ENCODE measurements at regions not wholly inside any gene's neighbourhood (a gene's known extent, or its start where the extent isn't known, plus 50 kb on each side); places are given as distances from the start of the nearest gene placed in this dataset.

GRCh38 chr15:92294759-92295158 lies 98.9 kb upstream of the ST8SIA2 start:
- FAIRE-seq (no peak), DNase-seq (ENCODE audit: insufficient read length, low spot score) (no peak)

- FAIRE-seq (no peak), DNase-seq (ENCODE audit: insufficient read length, low spot score) (no peak)
These were observed 89.3 kb upstream of the ST8SIA2 start for GRCh38 chr15:92304223-92304975.

- DNase-seq (ENCODE audit: insufficient read length, low spot score) (no peak), FAIRE-seq (no peak)
These were observed 88.3 kb upstream of the ST8SIA2 start for GRCh38 chr15:92305343-92305742.

- no peak for DNase-seq (ENCODE audit: insufficient read length, low spot score)
- no peak for FAIRE-seq
These were observed 87.0 kb upstream of the ST8SIA2 start for GRCh38 chr15:92306663-92307062.

- DNase-seq (ENCODE audit: insufficient read length, low spot score), result no peak
- no peak for FAIRE-seq
These were observed 78.5 kb upstream of the ST8SIA2 start for GRCh38 chr15:92315144-92315543.

- FAIRE-seq (no peak), DNase-seq (ENCODE audit: insufficient read length, low spot score) (no peak)
These were observed 78.0 kb upstream of the ST8SIA2 start for GRCh38 chr15:92315595-92316211.

- no peak for DNase-seq (ENCODE audit: insufficient read length, low spot score)
These were observed 76.9 kb upstream of the ST8SIA2 start for GRCh38 chr15:92316586-92317295.

GRCh38 chr15:92320012-92320699 lies 73.5 kb upstream of the ST8SIA2 start:
- FAIRE-seq (no peak), DNase-seq (ENCODE audit: insufficient read length, low spot score) (no peak)

More at GRCh38 chr15:92316586-92317295, 76.9 kb upstream of the ST8SIA2 start:
- FAIRE-seq, result no peak

GRCh38 chr15:92322566-92323355 lies 70.9 kb upstream of the ST8SIA2 start:
- FAIRE-seq (no peak), DNase-seq (ENCODE audit: insufficient read length, low spot score) (no peak)

GRCh38 chr15:92323525-92323924 lies 70.2 kb upstream of the ST8SIA2 start:
- FAIRE-seq, result no peak
- no peak for DNase-seq (ENCODE audit: insufficient read length, low spot score)

GRCh38 chr15:92324101-92324963 lies 69.3 kb upstream of the ST8SIA2 start:
- no peak for DNase-seq (ENCODE audit: insufficient read length, low spot score)
- no peak for FAIRE-seq

GRCh38 chr15:92326236-92326635 lies 67.4 kb upstream of the ST8SIA2 start:
- FAIRE-seq, result no peak

GRCh38 chr15:92327033-92327432 lies 66.6 kb upstream of the ST8SIA2 start:
- no peak for FAIRE-seq
- DNase-seq (ENCODE audit: insufficient read length, low spot score), result no peak

More at GRCh38 chr15:92326236-92326635, 67.4 kb upstream of the ST8SIA2 start:
- DNase-seq (ENCODE audit: insufficient read length, low spot score), result no peak

- FAIRE-seq, result peak; percentile 33
- DNase-seq (ENCODE audit: insufficient read length, low spot score), result no peak
These were observed 65.5 kb upstream of the ST8SIA2 start for GRCh38 chr15:92328207-92328606.

GRCh38 chr15:92332125-92332899 lies 61.4 kb upstream of the ST8SIA2 start:
- FAIRE-seq, result no peak
- no peak for DNase-seq (ENCODE audit: insufficient read length, low spot score)

GRCh38 chr15:92333709-92334108 lies 60.0 kb upstream of the ST8SIA2 start:
- no peak for DNase-seq (ENCODE audit: insufficient read length, low spot score)
- no peak for FAIRE-seq

GRCh38 chr15:92336419-92336987 lies 57.2 kb upstream of the ST8SIA2 start:
- DNase-seq (ENCODE audit: insufficient read length, low spot score) (no peak), FAIRE-seq (no peak)

GRCh38 chr15:92339361-92339760 lies 54.3 kb upstream of the ST8SIA2 start:
- FAIRE-seq (no peak), DNase-seq (ENCODE audit: insufficient read length, low spot score) (no peak)

Data from GM19239 (cell line).